Activated CD4-positive, CD25-positive, alpha-beta regulatory T cell treated with anti-CD3 and anti-CD28 coated beads, Interleukin-2, amount 50 U/mL, for 24 hours (primary cell): ENCODE measurements at regions not wholly inside any gene's neighbourhood (a gene's known extent, or its start where the extent isn't known, plus 50 kb on each side); places are given as distances from the start of the nearest gene placed in this dataset.

Experiments
- ATAC-seq, 2 donors: fragments of 150-1000 bp; cut with Tn5 transposase; one replicate each; pipeline ENCODE4 v1.10.0; 2021; ENCODE audit warnings: mild to moderate bottlenecking in 1 of 2, moderate library complexity in 1 of 2

GRCh38 chrX:22325096-22325495 lies 52.4 kb downstream of the CBLL2 start:
- no peak for ATAC-seq

GRCh38 chrX:22329783-22330182 lies 57.1 kb downstream of the CBLL2 start:
- no peak for ATAC-seq

GRCh38 chrX:22338740-22339139 lies 66.0 kb downstream of the CBLL2 start:
- no peak for ATAC-seq

- ATAC-seq, result no peak
Measured at GRCh38 chrX:22339459-22339858, 66.7 kb downstream of the CBLL2 start.

GRCh38 chrX:22340022-22340616 lies 67.4 kb downstream of the CBLL2 start:
- ATAC-seq, result no peak

GRCh38 chrX:22343192-22343591 lies 70.5 kb downstream of the CBLL2 start:
- no peak for ATAC-seq

- no peak for ATAC-seq
Measured at GRCh38 chrX:22345884-22346283, 73.2 kb downstream of the CBLL2 start.

GRCh38 chrX:22347491-22347890 lies 74.8 kb downstream of the CBLL2 start:
- no peak for ATAC-seq

GRCh38 chrX:22349116-22349515 lies 76.4 kb downstream of the CBLL2 start:
- ATAC-seq, result no peak

- no peak for ATAC-seq
Measured at GRCh38 chrX:22351076-22351475, 78.4 kb downstream of the CBLL2 start.

- no peak for ATAC-seq
Measured at GRCh38 chrX:22351966-22352365, 79.3 kb downstream of the CBLL2 start.

GRCh38 chrX:22357621-22358020 lies 84.9 kb downstream of the CBLL2 start:
- ATAC-seq, result no peak

- no peak for ATAC-seq
Measured at GRCh38 chrX:22360129-22360528, 87.4 kb downstream of the CBLL2 start.

GRCh38 chrX:22365460-22365859 lies 92.7 kb downstream of the CBLL2 start:
- ATAC-seq, result no peak

GRCh38 chrX:22366166-22366702 lies 93.5 kb downstream of the CBLL2 start:
- ATAC-seq, result no peak

- ATAC-seq, result no peak
Measured at GRCh38 chrX:22366906-22367305, 94.2 kb downstream of the CBLL2 start.

- ATAC-seq, result no peak
Measured at GRCh38 chrX:22373094-22373493, 100.4 kb downstream of the CBLL2 start.

- ATAC-seq, result no peak
Measured at GRCh38 chrX:22373766-22374165, 101.1 kb downstream of the CBLL2 start.

GRCh38 chrX:22376369-22376768 lies 103.7 kb downstream of the CBLL2 start:
- no peak for ATAC-seq

GRCh38 chrX:22378296-22378695 lies 105.6 kb downstream of the CBLL2 start:
- ATAC-seq, result no peak

- ATAC-seq, result no peak
Measured at GRCh38 chrX:22383988-22384387, 111.3 kb downstream of the CBLL2 start.

- ATAC-seq, result no peak
Measured at GRCh38 chrX:22389556-22390179, 117.0 kb downstream of the CBLL2 start.

GRCh38 chrX:22392133-22392948 lies 119.6 kb downstream of the CBLL2 start:
- no peak for ATAC-seq

GRCh38 chrX:22395372-22395771 lies 122.7 kb downstream of the CBLL2 start:
- ATAC-seq, result no peak
